MM.1S (cell line): ENCODE measurements at regions not wholly inside any gene's neighbourhood (a gene's known extent, or its start where the extent isn't known, plus 50 kb on each side); places are given as distances from the start of the nearest gene placed in this dataset.

Experiments
- CTCF ChIP-seq: fragments of 300-600 bp; sonication (generic); IDR thresholded peaks from 2 replicates; pipeline ENCODE4 v1.5.1; 2016; ENCODE audit warnings: antibody characterized with exemption, low read length, mixed read lengths
- EZH2 ChIP-seq: fragments of 300-600 bp; sonication (generic); optimal IDR thresholded peaks from 2 replicates; pipeline ENCODE3; 2017; ENCODE audit warnings: low read depth, mild to moderate bottlenecking, antibody characterized with exemption, low read length, mixed read lengths
- EZH2phosphoT487 ChIP-seq: fragments of 300-600 bp; sonication (generic); IDR thresholded peaks from 2 replicates; pipeline ENCODE4 v1.6.1; 2018; ENCODE audit warnings: antibody characterized with exemption, low read length

GRCh38 chr13:107364658-107365057, 796.7 kb upstream of the ARGLU1 start:
- TF ChIP-seq CTCF (no peak), EZH2 (no peak), EZH2phosphoT487 (no peak)
